HG02973 (cell line): ENCODE measurements at regions not wholly inside any gene's neighbourhood (a gene's known extent, or its start where the extent isn't known, plus 50 kb on each side); places are given as distances from the start of the nearest gene placed in this dataset.

Source experiments
- ATAC-seq: cut with Tn5 transposase; IDR thresholded peaks from one replicate; pipeline ENCODE4 v1.9.1; 2021; ENCODE audit warnings: moderate library complexity; ENCODE audit not compliant: unreplicated experiment

- ATAC-seq: no peak
Observed at GRCh38 chr4:11593576-11594116, 165.0 kb upstream of the HS3ST1 start.

GRCh38 chr4:11592276-11592675 is 163.6 kb upstream of the HS3ST1 start:
- no peak for ATAC-seq

GRCh38 chr4:11590132-11590531 is 161.4 kb upstream of the HS3ST1 start:
- no peak for ATAC-seq

GRCh38 chr4:11589676-11590075 is 161.0 kb upstream of the HS3ST1 start:
- ATAC-seq: no peak

- ATAC-seq: no peak
Observed at GRCh38 chr4:11587797-11588196, 159.1 kb upstream of the HS3ST1 start.

- no peak for ATAC-seq
Observed at GRCh38 chr4:11585506-11585905, 156.8 kb upstream of the HS3ST1 start.

- no peak for ATAC-seq
Observed at GRCh38 chr4:11568511-11568910, 139.8 kb upstream of the HS3ST1 start.

- ATAC-seq: peak; percentile 52
Observed at GRCh38 chr4:11566444-11567022, 137.8 kb upstream of the HS3ST1 start.

- ATAC-seq: peak; percentile 60
Observed at GRCh38 chr4:11565899-11566298, 137.2 kb upstream of the HS3ST1 start.

- ATAC-seq: no peak
Observed at GRCh38 chr4:11565213-11565612, 136.5 kb upstream of the HS3ST1 start.

- ATAC-seq: no peak
Observed at GRCh38 chr4:11564021-11564420, 135.3 kb upstream of the HS3ST1 start.

- ATAC-seq: no peak
Observed at GRCh38 chr4:11549525-11549924, 120.8 kb upstream of the HS3ST1 start.

GRCh38 chr4:11548597-11549082 is 119.9 kb upstream of the HS3ST1 start:
- peak; percentile 88 for ATAC-seq

- ATAC-seq: no peak
Observed at GRCh38 chr4:11546391-11547175, 117.9 kb upstream of the HS3ST1 start.

GRCh38 chr4:11545651-11546050 is 117.0 kb upstream of the HS3ST1 start:
- no peak for ATAC-seq

GRCh38 chr4:11544211-11544610 is 115.5 kb upstream of the HS3ST1 start:
- ATAC-seq: no peak

GRCh38 chr4:11543706-11544105 is 115.0 kb upstream of the HS3ST1 start:
- no peak for ATAC-seq

- ATAC-seq: no peak
Observed at GRCh38 chr4:11542952-11543351, 114.3 kb upstream of the HS3ST1 start.

- no peak for ATAC-seq
Observed at GRCh38 chr4:11537846-11538245, 109.2 kb upstream of the HS3ST1 start.

- ATAC-seq: no peak
Observed at GRCh38 chr4:11535333-11535732, 106.6 kb upstream of the HS3ST1 start.

- no peak for ATAC-seq
Observed at GRCh38 chr4:11534623-11535302, 106.1 kb upstream of the HS3ST1 start.

- no peak for ATAC-seq
Observed at GRCh38 chr4:11532138-11532537, 103.4 kb upstream of the HS3ST1 start.
